ENCODE measurements at regions not wholly inside any gene's neighbourhood (a gene's known extent, or its start where the extent isn't known, plus 50 kb on each side); places are given as distances from the start of the nearest gene placed in this dataset.

GRCh38 chr4:116515959-116516358 is 569.4 kb downstream of the TRAM1L1 start:
- ATAC-seq (ENCODE audit: poor library complexity) (no peak), DNase-seq (no peak)
- intact Hi-C loops (cut with DNase I): no loop called here

GRCh38 chr4:116512552-116512951 is 572.8 kb downstream of the TRAM1L1 start:
- no peak for DNase-seq
- intact Hi-C loops (cut with DNase I): no loop called here

GRCh38 chr4:116501954-116502353 is 583.4 kb downstream of the TRAM1L1 start:
- DNase-seq (no peak), ATAC-seq (ENCODE audit: poor library complexity) (no peak)
- intact Hi-C loops (cut with DNase I): no loop called here

More at GRCh38 chr4:116512552-116512951, 572.8 kb downstream of the TRAM1L1 start:
- no peak for ATAC-seq (ENCODE audit: poor library complexity)

- ATAC-seq (ENCODE audit: poor library complexity) (no peak), DNase-seq (no peak)
- intact Hi-C loops (cut with DNase I): no loop called here
These were observed 585.2 kb downstream of the TRAM1L1 start for GRCh38 chr4:116500225-116500624.

- intact Hi-C loops (cut with DNase I): no loop called here
- no peak for ATAC-seq (ENCODE audit: poor library complexity)
These were observed 595.6 kb downstream of the TRAM1L1 start for GRCh38 chr4:116489739-116490138.

GRCh38 chr4:116486401-116486800 is 599.0 kb downstream of the TRAM1L1 start:
- no peak for DNase-seq
- intact Hi-C loops (cut with DNase I): no loop called here
- ATAC-seq (ENCODE audit: poor library complexity): no peak

More at GRCh38 chr4:116489739-116490138, 595.6 kb downstream of the TRAM1L1 start:
- DNase-seq: no peak

GRCh38 chr4:116480546-116480945 is 604.8 kb downstream of the TRAM1L1 start:
- ATAC-seq (ENCODE audit: poor library complexity) (no peak), DNase-seq (no peak)
- intact Hi-C loops (cut with DNase I): no loop called here

GRCh38 chr4:116478343-116478742 is 607.0 kb downstream of the TRAM1L1 start:
- DNase-seq (no peak), ATAC-seq (ENCODE audit: poor library complexity) (no peak)
- intact Hi-C loops (cut with DNase I): no loop called here

- ATAC-seq (ENCODE audit: poor library complexity) (no peak), DNase-seq (no peak)
- intact Hi-C loops (cut with DNase I): no loop called here
These were observed 615.8 kb downstream of the TRAM1L1 start for GRCh38 chr4:116469582-116469981.

GRCh38 chr4:116453127-116453526 is 632.2 kb downstream of the TRAM1L1 start:
- intact Hi-C loops (cut with DNase I): no loop called here
- ATAC-seq (ENCODE audit: poor library complexity) (no peak), DNase-seq (no peak)

- ATAC-seq (ENCODE audit: poor library complexity): no peak
- DNase-seq: no peak
- intact Hi-C loops (cut with DNase I): no loop called here
These were observed 635.6 kb downstream of the TRAM1L1 start for GRCh38 chr4:116449764-116450163.

- ATAC-seq (ENCODE audit: poor library complexity): no peak
- intact Hi-C loops (cut with DNase I): no loop called here
- no peak for DNase-seq
These were observed 641.3 kb downstream of the TRAM1L1 start for GRCh38 chr4:116444117-116444516.

- DNase-seq (no peak), ATAC-seq (ENCODE audit: poor library complexity) (no peak)
- intact Hi-C loops (cut with DNase I): no loop called here
These were observed 646.2 kb downstream of the TRAM1L1 start for GRCh38 chr4:116438981-116439729.

- DNase-seq: no peak
- intact Hi-C loops (cut with DNase I): no loop called here
These were observed 647.0 kb downstream of the TRAM1L1 start for GRCh38 chr4:116438417-116438816.

GRCh38 chr4:116427666-116428065 is 657.7 kb downstream of the TRAM1L1 start:
- intact Hi-C loops (cut with DNase I): no loop called here
- DNase-seq: no peak
- ATAC-seq (ENCODE audit: poor library complexity): no peak

More at GRCh38 chr4:116438417-116438816, 647.0 kb downstream of the TRAM1L1 start:
- ATAC-seq (ENCODE audit: poor library complexity): no peak

- ATAC-seq (ENCODE audit: poor library complexity) (no peak), DNase-seq (no peak)
- intact Hi-C loops (cut with DNase I): no loop called here
These were observed 672.2 kb downstream of the TRAM1L1 start for GRCh38 chr4:116413222-116413621.

- ATAC-seq (ENCODE audit: poor library complexity) (no peak), DNase-seq (no peak)
- intact Hi-C loops (cut with DNase I): no loop called here
These were observed 684.1 kb downstream of the TRAM1L1 start for GRCh38 chr4:116401293-116401692.

- intact Hi-C loops (cut with DNase I): no loop called here
- ATAC-seq (ENCODE audit: poor library complexity): no peak
- DNase-seq: no peak
These were observed 684.9 kb downstream of the TRAM1L1 start for GRCh38 chr4:116400480-116400879.

GRCh38 chr4:116397714-116398113 is 687.7 kb downstream of the TRAM1L1 start:
- intact Hi-C loops (cut with DNase I): no loop called here
- no peak for ATAC-seq (ENCODE audit: poor library complexity)

GRCh38 chr4:116397291-116397690 is 688.1 kb downstream of the TRAM1L1 start:
- intact Hi-C loops (cut with DNase I): no loop called here
- DNase-seq: no peak
- no peak for ATAC-seq (ENCODE audit: poor library complexity)

More at GRCh38 chr4:116397714-116398113, 687.7 kb downstream of the TRAM1L1 start:
- DNase-seq: no peak

- no peak for DNase-seq
- intact Hi-C loops (cut with DNase I): no loop called here
- no peak for ATAC-seq (ENCODE audit: poor library complexity)
These were observed 690.0 kb downstream of the TRAM1L1 start for GRCh38 chr4:116395408-116395807.

Data from Right ventricle myocardium superior (tissue), 1 donor.